Mesenchymal stem cell (in vitro differentiated cells and primary cell): ENCODE measurements at regions not wholly inside any gene's neighbourhood (a gene's known extent, or its start where the extent isn't known, plus 50 kb on each side); places are given as distances from the start of the nearest gene placed in this dataset.

ENCODE experiments used
- DNase-seq: peaks from one replicate; pipeline ENCODE4 v3.0.0-alpha.2; 2013
- H2AFZ ChIP-seq: one replicate; pipeline ENCODE4 v1.6.1; 2013; ENCODE audit warnings: low read depth, mild to moderate bottlenecking, control low read depth, inconsistent platforms, low read length, moderate library complexity
- H2AK5ac ChIP-seq: 2 replicates; pipeline ENCODE4 v1.6.1; 2013; ENCODE audit warnings: low read length, moderate library complexity, mild to moderate bottlenecking, inconsistent platforms; ENCODE audit not compliant: severe bottlenecking
- H2BK120ac ChIP-seq: one replicate; pipeline ENCODE4 v1.6.1; 2013; ENCODE audit warnings: low read depth, mild to moderate bottlenecking, inconsistent platforms, low read length, moderate library complexity
- H2BK12ac ChIP-seq, 2 experiments: one replicate each; pipeline ENCODE4 v1.6.1; 2013; ENCODE audit warnings: inconsistent platforms in 2 of 2, low read length in 2 of 2, mild to moderate bottlenecking in 2 of 2, moderate library complexity in 2 of 2, control low read depth in 1 of 2
- H2BK15ac ChIP-seq: one replicate; pipeline ENCODE4 v1.6.1; 2013; ENCODE audit warnings: mild to moderate bottlenecking, low read depth, inconsistent platforms; ENCODE audit not compliant: poor library complexity, severe bottlenecking
- H2BK5ac ChIP-seq: 2 replicates; pipeline ENCODE4 v1.6.1; 2013; ENCODE audit warnings: low read depth, mild to moderate bottlenecking, low read length, control low read depth, inconsistent platforms; ENCODE audit not compliant: poor library complexity, severe bottlenecking
- H3K14ac ChIP-seq, 2 experiments: one replicate each; pipeline ENCODE4 v1.6.1; 2013; ENCODE audit warnings: inconsistent platforms in 2 of 2, low read length in 2 of 2, control low read depth in 1 of 2, mild to moderate bottlenecking in 1 of 2, moderate library complexity in 1 of 2
- H3K18ac ChIP-seq, 2 experiments: one replicate each; pipeline ENCODE4 v1.6.1; 2013; ENCODE audit warnings: inconsistent platforms in 2 of 2, low read length in 2 of 2, control low read depth in 1 of 2, low read depth in 1 of 2, mild to moderate bottlenecking in 1 of 2
- H3K23ac ChIP-seq, 2 experiments: one replicate each; pipeline ENCODE4 v1.6.1; 2013; ENCODE audit warnings: inconsistent platforms in 2 of 2, low read length in 2 of 2, mild to moderate bottlenecking in 2 of 2, moderate library complexity in 2 of 2, control low read depth in 1 of 2
- H3K27ac ChIP-seq: 2 replicates; pipeline ENCODE4 v1.5.1; 2013; ENCODE audit warnings: mild to moderate bottlenecking, moderate library complexity, low read length, control low read depth, inconsistent platforms; ENCODE audit not compliant: poor library complexity, severe bottlenecking
- H3K27me3 ChIP-seq, 2 experiments: 2 replicates each; pipeline versions ENCODE4 v1.6.1 to v1.7.0; 2013; ENCODE audit warnings: low read length in 2 of 2, mild to moderate bottlenecking in 2 of 2, moderate library complexity in 2 of 2, control low read depth in 1 of 2, inconsistent platforms in 1 of 2; ENCODE audit not compliant: control insufficient read depth in 1 of 2, insufficient read depth in 1 of 2
- H3K36me3 ChIP-seq, 2 experiments: 2 replicates each; pipeline versions ENCODE4 v1.6.1 to v1.7.0; 2013; ENCODE audit warnings: low read length in 2 of 2, control low read depth in 1 of 2, inconsistent platforms in 1 of 2, low read depth in 1 of 2, mild to moderate bottlenecking in 1 of 2; ENCODE audit not compliant: insufficient read depth in 2 of 2, control insufficient read depth in 1 of 2
- H3K4ac ChIP-seq, 2 experiments: one replicate each; pipeline ENCODE4 v1.6.1; 2013; ENCODE audit warnings: inconsistent platforms in 2 of 2, low read length in 2 of 2, mild to moderate bottlenecking in 2 of 2, moderate library complexity in 2 of 2, control low read depth in 1 of 2, low read depth in 1 of 2
- H3K4me1 ChIP-seq: 2 replicates; pipeline ENCODE4 v1.6.1; 2013; ENCODE audit warnings: low read depth, low read length, control low read depth; ENCODE audit not compliant: control insufficient read depth, insufficient read depth
- H3K4me2 ChIP-seq: 2 replicates; pipeline ENCODE4 v1.6.1; 2013; ENCODE audit warnings: low read length, mild to moderate bottlenecking, inconsistent platforms; ENCODE audit not compliant: poor library complexity, severe bottlenecking
- H3K4me3 ChIP-seq, 2 experiments: 2 replicates each; pipeline versions ENCODE4 v1.5.1 to v1.7.0; 2013; ENCODE audit warnings: low read length in 2 of 2, mild to moderate bottlenecking in 2 of 2, control low read depth in 1 of 2, low read depth in 1 of 2; ENCODE audit not compliant: insufficient read depth in 1 of 2
- H3K79me1 ChIP-seq: replicated peaks from 2 replicates; pipeline ENCODE4 v1.6.1; 2013; ENCODE audit warnings: mild to moderate bottlenecking, control low read depth, low read length, inconsistent platforms; ENCODE audit not compliant: poor library complexity, severe bottlenecking
- H3K9ac ChIP-seq: 2 replicates; pipeline ENCODE4 v1.7.0; 2013; ENCODE audit warnings: mild to moderate bottlenecking, low read length, moderate library complexity
- H3K9me3 ChIP-seq: 2 replicates; pipeline ENCODE4 v1.7.0; 2013; ENCODE audit warnings: mild to moderate bottlenecking, low read length; ENCODE audit not compliant: control insufficient read depth
- H4K8ac ChIP-seq: one replicate; pipeline ENCODE4 v1.6.1; 2013; ENCODE audit warnings: inconsistent platforms, mild to moderate bottlenecking, low read length, moderate library complexity
- H4K91ac ChIP-seq: one replicate; pipeline ENCODE4 v1.6.1; 2013; ENCODE audit warnings: mild to moderate bottlenecking, low read length, inconsistent platforms
- WGBS: methylation state at CpG from one replicate; pipeline ENCODE4 v1.1.7; 2013; ENCODE audit warnings: mixed read lengths; 5-methylcytosine and 5-hydroxymethylcytosine counted together

GRCh38 chr22:49214976-49215375 is 612.7 kb downstream of the BRD1 start:
- Histone ChIP-seq H3K18ac (no peak overlapping the region), H2AK5ac (no peak overlapping the region), H3K9me3 (peaks cover 19% of the 10 kb centered on the region), H4K91ac (no peak overlapping the region), H2BK120ac (no peak overlapping the region), H3K79me1 (no peaks in the 10 kb centered on the region), H4K8ac (no peak overlapping the region), H3K4me2 (no peak overlapping the region), H3K4ac (no peak overlapping the region), H3K4me3 (no peak overlapping the region), H3K9ac (no peak overlapping the region), H2AFZ (no peak overlapping the region), H3K27ac (no peak overlapping the region), H3K23ac (no peak overlapping the region), H3K14ac (no peak overlapping the region), H2BK12ac (no peak overlapping the region), H2BK5ac (no peak overlapping the region), H2BK15ac (no peak overlapping the region), H3K27me3 (no peaks in the 10 kb centered on the region), H3K36me3 (no peaks in the 10 kb centered on the region), H3K4me1 (no peaks in the 10 kb centered on the region)
- no peak for DNase-seq
- 90% methylated on average over 16 of the region's 16 CpGs for WGBS

- Histone ChIP-seq H4K91ac (no peak overlapping the region), H3K14ac (no peak overlapping the region), H3K18ac (no peak overlapping the region), H2AFZ (no peak overlapping the region), H4K8ac (no peak overlapping the region), H3K4ac (no peak overlapping the region), H3K4me3 (no peak overlapping the region), H2BK120ac (no peak overlapping the region), H3K27me3 (no peaks in the 10 kb centered on the region), H2BK5ac (no peak overlapping the region), H3K27ac (no peak overlapping the region), H3K36me3 (no peaks in the 10 kb centered on the region), H3K4me2 (no peak overlapping the region), H2BK15ac (no peak overlapping the region), H3K23ac (no peak overlapping the region), H3K9ac (no peak overlapping the region), H3K4me1 (no peaks in the 10 kb centered on the region), H2AK5ac (no peak overlapping the region), H2BK12ac (no peak overlapping the region), H3K79me1 (no peaks in the 10 kb centered on the region), H3K9me3 (peaks cover 14% of the 10 kb centered on the region)
- no peak for DNase-seq
- WGBS = 68% methylated on average over 18 of the region's 18 CpGs
These were observed 613.8 kb downstream of the BRD1 start for GRCh38 chr22:49213731-49214352.

DNA sequence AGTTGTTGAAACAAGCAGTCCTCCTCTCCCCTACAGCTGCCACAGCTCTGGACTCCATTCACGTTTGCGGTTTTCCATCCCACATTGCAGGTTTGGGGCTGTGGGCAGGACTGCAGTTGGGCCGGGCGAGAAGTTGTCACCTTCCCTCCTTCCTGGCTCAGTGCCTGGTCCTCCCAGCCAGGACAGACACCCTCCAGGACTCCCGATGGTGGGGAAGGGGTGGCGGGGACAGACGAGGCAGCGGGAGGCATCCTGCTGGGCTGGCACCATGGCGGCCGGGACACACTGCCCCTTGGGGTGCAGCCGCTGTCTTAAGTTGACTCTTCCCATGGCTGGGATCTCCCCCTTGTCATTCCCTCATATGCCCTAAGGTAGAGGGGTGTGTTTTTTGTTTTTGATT is 615.2 kb downstream of the BRD1 start:
- Histone ChIP-seq H4K8ac (no peak overlapping the region), H3K4me1 (no peaks in the 10 kb centered on the region), H3K27ac (no peak overlapping the region), H3K36me3 (no peaks in the 10 kb centered on the region), H3K27me3 (no peaks in the 10 kb centered on the region), H2BK5ac (no peak overlapping the region), H3K4me2 (no peak overlapping the region), H3K4ac (no peak overlapping the region), H4K91ac (no peak overlapping the region), H3K4me3 (no peak overlapping the region), H3K79me1 (no peaks in the 10 kb centered on the region), H2AK5ac (no peak overlapping the region), H3K18ac (no peak overlapping the region), H3K9me3 (peaks cover 8% of the 10 kb centered on the region), H3K23ac (no peak overlapping the region), H3K9ac (no peak overlapping the region), H3K14ac (no peak overlapping the region), H2AFZ (no peak overlapping the region), H2BK15ac (no peak overlapping the region), H2BK120ac (no peak overlapping the region), H2BK12ac (no peak overlapping the region)
- 79% methylated on average over 10 of the region's 11 CpGs for WGBS
- DNase-seq = no peak

DNA sequence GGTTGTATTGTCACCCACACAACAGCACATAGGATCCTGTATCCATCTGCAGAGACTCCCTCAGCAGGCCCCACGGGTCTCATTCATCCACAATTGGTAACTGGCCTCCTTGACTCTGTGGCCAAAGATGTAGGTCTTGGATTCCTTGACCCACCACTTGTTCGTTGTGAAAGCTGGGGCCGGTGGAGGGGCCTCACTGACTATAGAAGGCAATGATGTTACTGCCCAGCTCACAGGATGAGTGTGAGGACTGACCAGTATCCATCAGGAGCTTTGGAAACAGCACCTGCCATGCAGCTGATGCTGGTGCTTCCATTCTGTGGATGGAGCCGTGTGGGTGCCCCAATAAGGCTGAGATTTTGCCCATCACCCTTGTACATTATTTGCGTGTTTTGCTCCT is 615.7 kb downstream of the BRD1 start:
- no peaks in the 10 kb centered on the region for H3K4me1 ChIP-seq
- 70% methylated on average over 5 of the region's 5 CpGs for WGBS
- H3K4me2 ChIP-seq = no peak overlapping the region
- H3K14ac ChIP-seq = no peak overlapping the region
- H2BK15ac ChIP-seq = no peak overlapping the region
- no peak overlapping the region for H2BK12ac ChIP-seq
- H3K9ac ChIP-seq = no peak overlapping the region
- H3K27me3 ChIP-seq = no peaks in the 10 kb centered on the region
- peaks cover 4% of the 10 kb centered on the region for H3K9me3 ChIP-seq
- H3K4ac ChIP-seq = no peak overlapping the region
- no peak overlapping the region for H2AK5ac ChIP-seq
- no peak overlapping the region for H3K18ac ChIP-seq
- H3K23ac ChIP-seq = no peak overlapping the region
- H3K36me3 ChIP-seq = no peaks in the 10 kb centered on the region
- no peak overlapping the region for H4K8ac ChIP-seq
- H3K79me1 ChIP-seq = no peaks in the 10 kb centered on the region
- H3K27ac ChIP-seq = no peak overlapping the region
- H2BK120ac ChIP-seq = no peak overlapping the region
- no peak overlapping the region for H2BK5ac ChIP-seq
- no peak overlapping the region for H2AFZ ChIP-seq
- H4K91ac ChIP-seq = no peak overlapping the region
- no peak overlapping the region for H3K4me3 ChIP-seq
- DNase-seq = no peak
